ENCODE measurements at regions not wholly inside any gene's neighbourhood (a gene's known extent, or its start where the extent isn't known, plus 50 kb on each side); places are given as distances from the start of the nearest gene placed in this dataset.

DNA sequence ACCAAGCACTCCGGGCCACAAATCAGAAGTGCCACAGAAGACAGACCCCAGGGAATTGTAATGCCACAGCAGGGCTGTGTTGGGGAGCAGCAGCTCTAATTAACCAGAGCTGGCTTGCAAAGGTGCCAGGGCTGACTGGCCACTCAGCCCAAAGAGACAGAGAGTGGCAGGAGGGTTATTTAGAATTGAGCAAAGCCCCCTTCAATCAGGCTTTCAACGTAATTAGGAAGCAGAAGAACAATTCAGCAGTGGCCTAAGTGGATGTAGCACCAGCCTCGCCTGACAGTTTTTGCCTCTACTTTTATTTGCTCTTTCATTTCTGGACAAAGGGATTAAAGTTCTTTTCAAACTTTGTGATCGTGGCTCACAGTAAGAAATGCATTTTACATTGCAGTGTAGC is 278.3 kb upstream of the IRX3 start:
- no peaks in the 10 kb centered on the region for H3K36me3 Mint-ChIP-seq (ENCODE audit: low read depth)
- no peak overlapping the region for H3K27ac Mint-ChIP-seq
- ChIA-PET POLR2A (no interaction called here), CTCF (no interaction called here)
- DNase-seq: no peak
- H3K9me3 Mint-ChIP-seq: no peaks in the 10 kb centered on the region
- intact Hi-C loops (cut with micrococcal nuclease): no loop called here
- TF ChIP-seq, protein P1, sequence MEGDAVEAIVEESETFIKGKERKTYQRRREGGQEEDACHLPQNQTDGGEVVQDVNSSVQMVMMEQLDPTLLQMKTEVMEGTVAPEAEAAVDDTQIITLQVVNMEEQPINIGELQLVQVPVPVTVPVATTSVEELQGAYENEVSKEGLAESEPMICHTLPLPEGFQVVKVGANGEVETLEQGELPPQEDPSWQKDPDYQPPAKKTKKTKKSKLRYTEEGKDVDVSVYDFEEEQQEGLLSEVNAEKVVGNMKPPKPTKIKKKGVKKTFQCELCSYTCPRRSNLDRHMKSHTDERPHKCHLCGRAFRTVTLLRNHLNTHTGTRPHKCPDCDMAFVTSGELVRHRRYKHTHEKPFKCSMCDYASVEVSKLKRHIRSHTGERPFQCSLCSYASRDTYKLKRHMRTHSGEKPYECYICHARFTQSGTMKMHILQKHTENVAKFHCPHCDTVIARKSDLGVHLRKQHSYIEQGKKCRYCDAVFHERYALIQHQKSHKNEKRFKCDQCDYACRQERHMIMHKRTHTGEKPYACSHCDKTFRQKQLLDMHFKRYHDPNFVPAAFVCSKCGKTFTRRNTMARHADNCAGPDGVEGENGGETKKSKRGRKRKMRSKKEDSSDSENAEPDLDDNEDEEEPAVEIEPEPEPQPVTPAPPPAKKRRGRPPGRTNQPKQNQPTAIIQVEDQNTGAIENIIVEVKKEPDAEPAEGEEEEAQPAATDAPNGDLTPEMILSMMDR (IDR thresholded peaks at IDR 0.05): no peak
- H3K4me3 Mint-ChIP-seq: no peak overlapping the region
- no peaks in the 10 kb centered on the region for H3K27me3 Mint-ChIP-seq
- ATAC-seq: no peak
- H3K4me1 Mint-ChIP-seq (ENCODE audit: low read depth): no peaks in the 10 kb centered on the region

GRCh38 chr16:54554581-54554980 is 268.0 kb upstream of the IRX3 start:
- Mint-ChIP-seq H3K9me3 (peaks cover 2% of the 10 kb centered on the region), H3K27me3 (peaks cover 1% of the 10 kb centered on the region), H3K4me3 (no peak overlapping the region), H3K27ac (no peak overlapping the region), H3K36me3 (ENCODE audit: low read depth) (no peaks in the 10 kb centered on the region), H3K4me1 (ENCODE audit: low read depth) (no peaks in the 10 kb centered on the region)
- intact Hi-C loops (cut with micrococcal nuclease): no loop called here
- ChIA-PET POLR2A (no interaction called here), CTCF (no interaction called here)
- TF ChIP-seq, protein P1 (IDR thresholded peaks at IDR 0.05): no peak
- ATAC-seq (no peak), DNase-seq (no peak)

- Mint-ChIP-seq H3K27ac (no peak overlapping the region), H3K36me3 (ENCODE audit: low read depth) (no peaks in the 10 kb centered on the region), H3K9me3 (peaks cover 2% of the 10 kb centered on the region), H3K4me1 (ENCODE audit: low read depth) (no peaks in the 10 kb centered on the region), H3K4me3 (no peak overlapping the region), H3K27me3 (peaks cover 1% of the 10 kb centered on the region)
- no peak for ATAC-seq
- ChIA-PET POLR2A (no interaction called here), CTCF (no interaction called here)
- TF ChIP-seq, protein P1 (IDR thresholded peaks at IDR 0.05): no peak
- no peak for DNase-seq
- intact Hi-C loops (cut with micrococcal nuclease): no loop called here
Observed at GRCh38 chr16:54548281-54548680, 261.7 kb upstream of the IRX3 start.

DNA sequence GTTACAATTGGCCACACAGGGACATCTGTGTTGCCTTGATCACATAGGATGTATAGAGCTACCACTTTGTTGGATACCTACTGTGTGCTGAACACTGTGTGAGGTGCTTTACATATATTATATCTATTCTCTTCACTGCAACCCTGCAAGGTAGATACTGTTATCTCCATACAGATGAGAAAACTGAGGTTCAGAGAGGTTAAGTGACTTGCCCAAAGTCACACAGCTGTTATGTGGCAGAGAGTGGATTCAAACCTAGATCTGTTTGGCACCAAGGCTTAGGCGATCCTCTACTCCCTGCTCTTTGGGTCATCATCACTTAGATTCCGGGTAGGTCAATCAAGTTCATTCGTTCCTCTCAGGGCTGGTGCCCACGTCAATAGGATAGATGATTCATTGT is 260.5 kb upstream of the IRX3 start:
- no peaks in the 10 kb centered on the region for H3K4me1 Mint-ChIP-seq (ENCODE audit: low read depth)
- ChIA-PET CTCF (no interaction called here), POLR2A (no interaction called here)
- no peak overlapping the region for H3K4me3 Mint-ChIP-seq
- intact Hi-C loops (cut with micrococcal nuclease): no loop called here
- no peak for DNase-seq
- peaks cover 1% of the 10 kb centered on the region for H3K27me3 Mint-ChIP-seq
- no peaks in the 10 kb centered on the region for H3K36me3 Mint-ChIP-seq (ENCODE audit: low read depth)
- H3K27ac Mint-ChIP-seq: no peak overlapping the region
- peaks cover 2% of the 10 kb centered on the region for H3K9me3 Mint-ChIP-seq
- ATAC-seq: no peak
- TF ChIP-seq, protein P1 (IDR thresholded peaks at IDR 0.05): no peak

GRCh38 chr16:54546521-54546920 is 259.9 kb upstream of the IRX3 start:
- ChIA-PET CTCF (no interaction called here), POLR2A (no interaction called here)
- H3K36me3 Mint-ChIP-seq (ENCODE audit: low read depth): no peaks in the 10 kb centered on the region
- H3K4me1 Mint-ChIP-seq (ENCODE audit: low read depth): no peaks in the 10 kb centered on the region
- peaks cover under 1% of the 10 kb centered on the region for H3K9me3 Mint-ChIP-seq
- DNase-seq: no peak
- peaks cover 1% of the 10 kb centered on the region for H3K27me3 Mint-ChIP-seq
- H3K27ac Mint-ChIP-seq: no peak overlapping the region
- intact Hi-C loops (cut with micrococcal nuclease): no loop called here
- H3K4me3 Mint-ChIP-seq: no peak overlapping the region
- TF ChIP-seq, protein P1 (IDR thresholded peaks at IDR 0.05): no peak
- no peak for ATAC-seq
